GM12801 (cell line): ENCODE measurements at regions not wholly inside any gene's neighbourhood (a gene's known extent, or its start where the extent isn't known, plus 50 kb on each side); places are given as distances from the start of the nearest gene placed in this dataset.

Experiments
- TF ChIP-seq, protein P1 (sequence below): IDR thresholded peaks from one replicate; pipeline ENCODE4 v1.5.1; 2011; ENCODE audit warnings: control low read depth; ENCODE audit not compliant: insufficient read length; ENCODE audit errors: extremely low read depth

DNA sequence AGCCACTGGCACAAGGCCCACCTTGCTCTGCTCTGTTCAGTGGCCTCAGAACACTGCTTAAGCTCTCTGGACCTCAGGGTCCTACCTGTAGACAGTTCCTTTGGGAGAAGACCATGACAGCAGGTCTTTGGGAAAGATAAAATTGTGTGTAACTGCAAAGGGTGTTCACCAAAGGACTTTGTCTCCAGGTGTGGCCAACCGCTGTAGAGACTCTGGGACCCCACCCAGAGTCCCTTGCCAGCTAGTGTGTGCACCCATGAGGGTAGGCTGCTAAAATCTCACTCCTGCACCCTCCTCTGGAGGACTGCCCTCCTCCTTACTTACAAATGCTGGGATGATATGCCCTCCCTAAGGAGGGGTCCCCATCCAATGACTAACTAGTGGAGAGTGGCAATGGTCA is 211.2 kb downstream of the TSHZ3 start:
- TF ChIP-seq, protein P1, sequence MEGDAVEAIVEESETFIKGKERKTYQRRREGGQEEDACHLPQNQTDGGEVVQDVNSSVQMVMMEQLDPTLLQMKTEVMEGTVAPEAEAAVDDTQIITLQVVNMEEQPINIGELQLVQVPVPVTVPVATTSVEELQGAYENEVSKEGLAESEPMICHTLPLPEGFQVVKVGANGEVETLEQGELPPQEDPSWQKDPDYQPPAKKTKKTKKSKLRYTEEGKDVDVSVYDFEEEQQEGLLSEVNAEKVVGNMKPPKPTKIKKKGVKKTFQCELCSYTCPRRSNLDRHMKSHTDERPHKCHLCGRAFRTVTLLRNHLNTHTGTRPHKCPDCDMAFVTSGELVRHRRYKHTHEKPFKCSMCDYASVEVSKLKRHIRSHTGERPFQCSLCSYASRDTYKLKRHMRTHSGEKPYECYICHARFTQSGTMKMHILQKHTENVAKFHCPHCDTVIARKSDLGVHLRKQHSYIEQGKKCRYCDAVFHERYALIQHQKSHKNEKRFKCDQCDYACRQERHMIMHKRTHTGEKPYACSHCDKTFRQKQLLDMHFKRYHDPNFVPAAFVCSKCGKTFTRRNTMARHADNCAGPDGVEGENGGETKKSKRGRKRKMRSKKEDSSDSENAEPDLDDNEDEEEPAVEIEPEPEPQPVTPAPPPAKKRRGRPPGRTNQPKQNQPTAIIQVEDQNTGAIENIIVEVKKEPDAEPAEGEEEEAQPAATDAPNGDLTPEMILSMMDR, result no peak

DNA sequence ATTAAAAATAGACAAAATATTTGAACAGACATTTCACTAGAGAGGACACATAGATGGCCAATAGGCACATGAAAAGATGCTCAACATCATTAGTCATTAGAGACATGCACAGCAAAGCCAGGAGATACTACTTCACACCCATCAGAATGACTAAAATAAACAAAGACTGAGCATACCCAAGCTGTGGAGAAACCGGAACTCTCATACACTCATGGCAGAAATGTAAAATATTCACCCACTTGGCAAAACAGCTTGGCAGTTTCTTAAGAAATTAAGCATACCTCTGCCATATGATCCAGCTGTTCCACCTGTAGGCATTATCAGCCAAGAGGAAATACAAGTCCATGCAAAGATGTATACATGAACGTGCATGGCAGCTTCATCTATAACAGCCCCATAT is 213.4 kb downstream of the TSHZ3 start:
- TF ChIP-seq, protein P1, result no peak

DNA sequence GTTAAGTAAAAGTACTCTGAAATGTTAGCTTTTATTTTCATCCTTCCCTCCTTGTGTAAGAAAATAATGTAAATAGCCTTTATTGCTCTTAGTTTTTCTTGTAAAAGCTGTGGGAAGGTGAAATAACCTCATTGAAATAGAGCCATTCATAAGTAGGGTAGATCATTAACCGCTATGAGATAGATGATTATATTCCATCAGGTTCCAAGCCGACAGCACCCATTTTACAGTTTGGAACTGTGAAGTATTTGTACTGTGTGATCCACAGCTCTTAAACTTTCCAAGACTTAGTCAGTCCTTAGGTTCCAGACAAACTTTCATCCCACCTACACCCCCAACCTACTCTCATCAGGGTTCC is 216.5 kb downstream of the TSHZ3 start:
- TF ChIP-seq, protein P1, result no peak

DNA sequence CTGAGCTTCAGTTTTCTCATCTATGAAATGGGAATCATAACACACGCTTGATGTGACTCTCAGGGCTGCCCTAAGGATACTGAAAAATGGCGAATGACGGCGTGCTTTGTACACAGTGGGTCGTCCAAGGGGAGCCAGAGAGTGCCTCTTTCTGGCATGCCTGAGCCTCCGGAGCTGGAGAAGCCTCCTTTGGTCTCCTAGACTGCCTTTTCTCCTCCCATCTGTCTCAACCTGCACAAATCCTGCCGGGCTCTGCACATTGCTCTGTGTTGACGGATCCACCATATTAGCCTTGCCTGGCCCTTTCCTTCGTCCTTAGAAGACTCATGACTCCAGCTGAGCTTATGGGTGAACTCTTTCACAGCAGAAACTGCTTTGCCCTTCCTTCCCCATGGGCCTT is 220.9 kb downstream of the TSHZ3 start:
- TF ChIP-seq, protein P1, result no peak

DNA sequence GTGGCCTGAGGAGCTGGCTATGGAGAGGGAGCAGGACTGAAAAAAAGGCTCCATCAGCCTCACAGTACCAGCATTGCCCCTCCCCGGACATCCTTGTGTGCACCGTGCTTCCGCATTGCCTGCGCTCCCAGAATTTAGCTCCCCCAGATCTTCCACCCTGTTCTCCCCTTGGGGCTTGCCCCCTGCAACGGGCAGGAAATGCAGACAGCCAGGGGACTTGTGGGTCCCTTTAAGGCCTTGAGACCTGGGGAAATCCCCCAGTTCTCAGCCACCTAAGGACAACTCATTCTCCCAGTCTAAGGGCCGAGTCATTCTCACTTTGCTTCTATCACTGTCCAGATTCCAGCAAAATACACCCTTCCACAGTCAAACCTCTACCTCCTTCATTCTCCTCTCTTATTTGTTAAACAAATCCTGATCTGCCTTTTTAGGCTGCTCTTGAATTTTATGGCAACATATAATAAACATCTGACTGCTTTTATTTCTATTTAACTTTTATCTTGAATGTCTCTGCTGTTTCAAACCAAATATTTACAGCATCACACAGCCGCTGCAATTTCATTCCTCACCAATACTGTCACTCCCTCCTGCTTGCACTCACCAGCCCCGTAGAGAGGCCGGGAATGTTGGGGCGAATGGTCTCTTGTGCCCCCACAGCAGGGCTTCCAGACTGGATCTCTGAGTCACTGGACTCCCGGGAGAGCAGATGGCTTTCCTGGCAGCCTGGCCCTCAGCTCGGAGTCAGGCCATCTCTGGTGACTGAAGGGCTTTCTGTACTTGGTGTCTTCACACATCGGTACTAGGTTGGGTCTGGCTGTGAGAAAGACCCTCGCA is 221.9 kb downstream of the TSHZ3 start:
- TF ChIP-seq, protein P1, result no peak

DNA sequence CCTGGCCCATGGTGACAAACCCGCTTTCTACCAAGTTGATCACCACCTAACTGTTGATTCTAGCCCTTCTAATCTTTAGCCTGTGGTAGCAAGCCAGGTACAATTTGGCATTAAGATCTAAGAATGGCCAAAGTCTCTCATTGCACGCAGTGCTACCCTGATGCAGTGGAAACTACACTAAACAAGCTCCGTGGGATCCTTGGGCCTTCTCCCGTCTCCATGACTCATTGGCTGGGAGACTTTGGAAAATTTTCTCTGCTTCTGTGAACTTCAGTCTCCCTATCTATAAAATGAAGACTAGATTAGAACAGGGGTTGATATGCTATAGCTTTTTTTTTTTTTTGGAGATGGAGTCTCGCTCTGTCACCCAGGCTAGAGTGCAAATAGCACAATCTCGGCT is 223.0 kb downstream of the TSHZ3 start:
- TF ChIP-seq, protein P1, result no peak

DNA sequence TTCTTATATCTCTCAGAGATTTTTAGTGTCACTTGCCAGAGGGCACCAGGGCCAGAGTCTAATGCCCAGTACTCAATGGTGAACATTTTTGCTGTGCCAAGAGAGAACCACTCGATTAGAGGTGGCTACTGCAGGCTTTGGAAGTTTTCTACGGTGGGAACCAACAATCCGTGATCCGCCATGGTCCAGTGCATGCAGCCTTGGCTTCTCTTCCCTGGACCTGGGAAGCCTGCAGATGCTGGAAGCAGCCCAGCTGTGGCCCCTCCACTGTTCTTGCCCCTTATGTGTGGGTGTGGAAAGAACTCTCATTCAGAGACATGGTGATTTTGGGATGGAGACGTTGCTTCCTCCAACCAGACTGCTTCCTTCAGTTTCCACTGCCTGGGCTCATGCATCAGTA is 224.2 kb downstream of the TSHZ3 start:
- TF ChIP-seq, protein P1, result no peak
